Liver (tissue), 8 donors: ENCODE measurements at regions not wholly inside any gene's neighbourhood (a gene's known extent, or its start where the extent isn't known, plus 50 kb on each side); places are given as distances from the start of the nearest gene placed in this dataset.

Source experiments
- DNase-seq: peaks from one replicate; pipeline ENCODE4 v3.0.0-alpha.2; 2017; ENCODE audit warnings: low spot score
- H3K27ac ChIP-seq, 2 donors: one replicate each; pipeline ENCODE4 v1.7.0; 2013; ENCODE audit warnings: inconsistent platforms in 2 of 2, low read length in 2 of 2, control low read depth in 1 of 2, low read depth in 1 of 2, mild to moderate bottlenecking in 1 of 2
- H3K27me3 ChIP-seq, 4 donors: one replicate each; pipeline versions ENCODE4 v1.6.1 to v1.7.0; 2013; ENCODE audit warnings: low read length in 3 of 4, inconsistent platforms in 1 of 4, mild to moderate bottlenecking in 1 of 4, moderate library complexity in 1 of 4; ENCODE audit not compliant: control insufficient read depth in 4 of 4, insufficient read depth in 4 of 4
- H3K36me3 ChIP-seq, 4 donors: one replicate each; pipeline versions ENCODE4 v1.6.1 to v1.7.0; 2013; ENCODE audit warnings: low read length in 3 of 4, mild to moderate bottlenecking in 3 of 4, low read depth in 1 of 4, moderate library complexity in 1 of 4; ENCODE audit not compliant: control insufficient read depth in 4 of 4, insufficient read depth in 3 of 4
- H3K4me1 ChIP-seq, 4 donors: one replicate each; pipeline versions ENCODE4 v1.6.1 to v1.7.0; 2013; ENCODE audit warnings: low read length in 3 of 4, mild to moderate bottlenecking in 3 of 4, moderate library complexity in 1 of 4; ENCODE audit not compliant: control insufficient read depth in 4 of 4, insufficient read depth in 4 of 4
- H3K4me3 ChIP-seq, 3 donors: one replicate each; pipeline versions ENCODE4 v1.6.1 to v1.7.0; 2013; ENCODE audit warnings: low read length in 3 of 3, control low read depth in 1 of 3, low read depth in 1 of 3, mild to moderate bottlenecking in 1 of 3
- H3K9ac ChIP-seq, 2 donors: one replicate each; pipeline ENCODE4 v1.7.0; 2013; ENCODE audit warnings: low read length in 2 of 2, mild to moderate bottlenecking in 2 of 2, moderate library complexity in 2 of 2, control low read depth in 1 of 2, low read depth in 1 of 2
- H3K9me3 ChIP-seq, 4 donors: one replicate each; pipeline versions ENCODE4 v1.6.1 to v1.7.0; 2013; ENCODE audit warnings: low read length in 3 of 4; ENCODE audit not compliant: control insufficient read depth in 4 of 4
- CTCF ChIP-seq: fragments of 150-350 bp; IDR thresholded peaks from 2 replicates; pipeline ENCODE4 v1.5.1; 2017; ENCODE audit warnings: improper control_type of control experiment, low read depth, low read length; ENCODE audit not compliant: missing input control
- EGR1 ChIP-seq, 2 donors: IDR thresholded peaks; 2 replicates each; pipeline ENCODE4 v1.6.1; 2016 to 2018; ENCODE audit warnings: antibody characterized with exemption in 2 of 2, low read depth in 2 of 2
- FOXA1 ChIP-seq: IDR thresholded peaks from 2 replicates; pipeline ENCODE4 v1.6.1; 2016; ENCODE audit warnings: antibody characterized with exemption
- FOXA2 ChIP-seq: IDR thresholded peaks from 2 replicates; pipeline ENCODE4 v1.6.1; 2016; ENCODE audit warnings: antibody characterized with exemption
- HNF4G ChIP-seq: IDR thresholded peaks from 2 replicates; pipeline ENCODE4 v1.6.1; 2016; ENCODE audit warnings: antibody characterized with exemption
- JUND ChIP-seq, 2 donors: IDR thresholded peaks; 2 replicates each; pipeline ENCODE4 v1.6.1; 2016; ENCODE audit warnings: antibody characterized with exemption in 2 of 2
- NR2F2 ChIP-seq: IDR thresholded peaks from 2 replicates; pipeline ENCODE4 v1.6.1; 2016; ENCODE audit warnings: antibody characterized with exemption
- RAD21 ChIP-seq, 2 donors: IDR thresholded peaks; 2 replicates each; pipeline ENCODE4 v1.6.1; 2016; ENCODE audit warnings: antibody characterized with exemption in 2 of 2, mild to moderate bottlenecking in 2 of 2
- RXRA ChIP-seq, 2 donors: IDR thresholded peaks; 2 replicates each; pipeline ENCODE4 v1.6.1; 2017 to 2018; ENCODE audit warnings: antibody characterized with exemption in 2 of 2, mild to moderate bottlenecking in 1 of 2
- SP1 ChIP-seq: IDR thresholded peaks from 2 replicates; pipeline ENCODE4 v1.6.1; 2018; ENCODE audit warnings: antibody characterized with exemption, mild to moderate bottlenecking
- TAF1 ChIP-seq: conservative IDR thresholded peaks from 2 replicates; pipeline ENCODE4 v1.6.1; 2016; ENCODE audit warnings: antibody characterized with exemption, mild to moderate bottlenecking
- WGBS: extraction: QIAGEN DNeasy Blood & Tissue Kit; methylation state at CpG from one replicate; pipeline ENCODE4 v1.1.7; 2013; 5-methylcytosine and 5-hydroxymethylcytosine counted together
- TF ChIP-seq, protein P1 (sequence below): IDR thresholded peaks from 2 replicates; pipeline ENCODE4 v1.6.1; 2016; ENCODE audit warnings: antibody characterized with exemption, mild to moderate bottlenecking
- TF ChIP-seq, protein P2 (sequence below): IDR thresholded peaks from 2 replicates; pipeline ENCODE4 v1.6.1; 2016; ENCODE audit warnings: antibody characterized with exemption
- TF ChIP-seq, protein P3 (sequence below): IDR thresholded peaks from 2 replicates; pipeline ENCODE4 v1.6.1; 2016; ENCODE audit warnings: antibody characterized with exemption
- donor health status: healthy.
- donor health status: healthy.
- donor health status: healthy.
- donor health status: healthy.
- donor health status: healthy.

GRCh38 chr2:120682654-120683053 lies 53.0 kb upstream of the GLI2 start:
- Histone ChIP-seq H3K9me3 (no peaks in the 10 kb centered on the region), H3K27ac (no peak overlapping the region), H3K4me3 (no peak overlapping the region), H3K4me1 (peaks cover 0 to 4% (median 3%) of the 10 kb centered on the region in 4 donors), H3K36me3 (no peaks in the 10 kb centered on the region), H3K9ac (no peak overlapping the region), H3K27me3 (peaks cover 0 to 2% (median 0%) of the 10 kb centered on the region in 4 donors)
- DNase-seq, result no peak
- WGBS, result 70% methylated on average over 12 of the region's 12 CpGs
- TF ChIP-seq NR2F2, result no peak
- no peak for TF ChIP-seq TAF1
- no peak for TF ChIP-seq CTCF
- TF ChIP-seq, protein P1, sequence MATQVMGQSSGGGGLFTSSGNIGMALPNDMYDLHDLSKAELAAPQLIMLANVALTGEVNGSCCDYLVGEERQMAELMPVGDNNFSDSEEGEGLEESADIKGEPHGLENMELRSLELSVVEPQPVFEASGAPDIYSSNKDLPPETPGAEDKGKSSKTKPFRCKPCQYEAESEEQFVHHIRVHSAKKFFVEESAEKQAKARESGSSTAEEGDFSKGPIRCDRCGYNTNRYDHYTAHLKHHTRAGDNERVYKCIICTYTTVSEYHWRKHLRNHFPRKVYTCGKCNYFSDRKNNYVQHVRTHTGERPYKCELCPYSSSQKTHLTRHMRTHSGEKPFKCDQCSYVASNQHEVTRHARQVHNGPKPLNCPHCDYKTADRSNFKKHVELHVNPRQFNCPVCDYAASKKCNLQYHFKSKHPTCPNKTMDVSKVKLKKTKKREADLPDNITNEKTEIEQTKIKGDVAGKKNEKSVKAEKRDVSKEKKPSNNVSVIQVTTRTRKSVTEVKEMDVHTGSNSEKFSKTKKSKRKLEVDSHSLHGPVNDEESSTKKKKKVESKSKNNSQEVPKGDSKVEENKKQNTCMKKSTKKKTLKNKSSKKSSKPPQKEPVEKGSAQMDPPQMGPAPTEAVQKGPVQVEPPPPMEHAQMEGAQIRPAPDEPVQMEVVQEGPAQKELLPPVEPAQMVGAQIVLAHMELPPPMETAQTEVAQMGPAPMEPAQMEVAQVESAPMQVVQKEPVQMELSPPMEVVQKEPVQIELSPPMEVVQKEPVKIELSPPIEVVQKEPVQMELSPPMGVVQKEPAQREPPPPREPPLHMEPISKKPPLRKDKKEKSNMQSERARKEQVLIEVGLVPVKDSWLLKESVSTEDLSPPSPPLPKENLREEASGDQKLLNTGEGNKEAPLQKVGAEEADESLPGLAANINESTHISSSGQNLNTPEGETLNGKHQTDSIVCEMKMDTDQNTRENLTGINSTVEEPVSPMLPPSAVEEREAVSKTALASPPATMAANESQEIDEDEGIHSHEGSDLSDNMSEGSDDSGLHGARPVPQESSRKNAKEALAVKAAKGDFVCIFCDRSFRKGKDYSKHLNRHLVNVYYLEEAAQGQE, result no peak
- TF ChIP-seq RXRA (IDR thresholded peaks at IDR 0.05), result no peak
- TF ChIP-seq HNF4G, result no peak
- TF ChIP-seq FOXA1, result no peak
- no peak for TF ChIP-seq RAD21 (IDR thresholded peaks at IDR 0.05)
- TF ChIP-seq, protein P2, sequence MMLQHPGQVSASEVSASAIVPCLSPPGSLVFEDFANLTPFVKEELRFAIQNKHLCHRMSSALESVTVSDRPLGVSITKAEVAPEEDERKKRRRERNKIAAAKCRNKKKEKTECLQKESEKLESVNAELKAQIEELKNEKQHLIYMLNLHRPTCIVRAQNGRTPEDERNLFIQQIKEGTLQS, result no peak
- no peak for TF ChIP-seq SP1
- TF ChIP-seq, protein P3, sequence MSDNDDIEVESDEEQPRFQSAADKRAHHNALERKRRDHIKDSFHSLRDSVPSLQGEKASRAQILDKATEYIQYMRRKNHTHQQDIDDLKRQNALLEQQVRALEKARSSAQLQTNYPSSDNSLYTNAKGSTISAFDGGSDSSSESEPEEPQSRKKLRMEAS, result no peak
- TF ChIP-seq FOXA2, result no peak
- no peak for TF ChIP-seq EGR1 (IDR thresholded peaks at IDR 0.05; ENCODE audit: low read depth in 2 of 2)

DNA sequence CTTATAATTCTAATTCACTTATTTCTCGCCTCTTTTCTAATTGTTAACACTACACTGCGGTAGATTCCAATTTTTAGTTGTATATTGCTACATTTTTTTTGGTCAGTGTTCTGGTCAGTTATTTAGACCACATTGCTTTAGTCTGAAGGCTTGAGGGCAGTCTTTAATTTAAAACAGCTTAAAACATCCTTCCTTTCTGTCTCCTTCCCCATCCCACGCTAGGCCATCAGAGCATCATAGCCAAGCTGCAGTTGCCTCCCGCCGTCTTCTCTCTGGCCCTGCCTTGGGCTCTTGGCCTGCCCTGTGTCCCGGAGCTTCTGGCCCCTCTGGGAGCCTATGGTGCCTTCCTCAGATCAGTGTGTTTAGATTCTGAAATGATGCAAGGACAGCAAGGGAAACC lies 52.6 kb upstream of the GLI2 start:
- Histone ChIP-seq H3K27me3 (peaks cover 0 to 2% (median under 1%) of the 10 kb centered on the region in 4 donors), H3K4me3 (no peak overlapping the region), H3K27ac (no peak overlapping the region), H3K4me1 (peaks cover 0 to 4% (median 3%) of the 10 kb centered on the region in 4 donors), H3K9ac (no peak overlapping the region), H3K36me3 (no peaks in the 10 kb centered on the region), H3K9me3 (no peaks in the 10 kb centered on the region)
- WGBS, result 93% methylated on average over 6 of the region's 6 CpGs
- no peak for DNase-seq
- TF ChIP-seq JUND (IDR thresholded peaks at IDR 0.05) (no peak), CTCF (no peak), TAF1 (no peak), RXRA (IDR thresholded peaks at IDR 0.05) (no peak), HNF4G (no peak), RAD21 (IDR thresholded peaks at IDR 0.05) (no peak)
- TF ChIP-seq, protein P3, result no peak
